ENCODE measurements at regions not wholly inside any gene's neighbourhood (a gene's known extent, or its start where the extent isn't known, plus 50 kb on each side); places are given as distances from the start of the nearest gene placed in this dataset.

GRCh38 chr10:59595593-59595992 lies 114.1 kb downstream of the SLC16A9 start:
- Histone ChIP-seq H3K4me3 (no peak overlapping the region), H3K4me2 (no peak overlapping the region), H3K9me3 (no peaks in the 10 kb centered on the region), H3K27ac (no peak overlapping the region), H3K4me1 (no peaks in the 10 kb centered on the region)
- 0% methylated on average over 1 of the region's 1 CpG for WGBS (ENCODE audit: missing lambda C conversion rate)
- ATAC-seq, result no peak
- ChIA-PET POLR2A (no interaction called here), CTCF (interaction anchor here (0.7 kb wide), 1 partner anchor 127 kb away, joined by 3 read pairs; no protein-coding TSS in a partner anchor)
- no peak for FAIRE-seq
- no peak for DNase-seq (ENCODE audit: low read depth in 1 of 2, low spot score in 1 of 2)
- no peak for TF ChIP-seq HOXA7 (CRISPR knock-in tag; IDR thresholded peaks at IDR 0.05)
- no peak for TF ChIP-seq E2F6 (IDR thresholded peaks at IDR 0.05; ENCODE audit: borderline replicate concordance, low read depth)
- no peak for TF ChIP-seq JUN (IDR thresholded peaks at IDR 0.05)
- TF ChIP-seq POLR2A (IDR thresholded peaks at IDR 0.05; ENCODE audit: low read length), result no peak
- TF ChIP-seq KDM5A (IDR thresholded peaks at IDR 0.05), result no peak
- no peak for TF ChIP-seq ESRRA (IDR thresholded peaks at IDR 0.05; ENCODE audit: borderline replicate concordance, low read length)
- no peak for TF ChIP-seq CHD4 (IDR thresholded peaks at IDR 0.05; ENCODE audit: borderline replicate concordance)
- no peak for TF ChIP-seq ZNF302 (CRISPR knock-in tag; IDR thresholded peaks at IDR 0.05)
- TF ChIP-seq RARB (CRISPR knock-in tag; IDR thresholded peaks at IDR 0.05), result no peak
- no peak for TF ChIP-seq HDAC2 (IDR thresholded peaks at IDR 0.05)

- CTCF ChIA-PET, result interaction anchor here (1.0 to 1.1 kb wide), 2 partner anchors 14 to 33 kb away, joined by 3 read pairs; no protein-coding TSS in a partner anchor
- no peak overlapping the region for H3K4me3 ChIP-seq
- no peaks in the 10 kb centered on the region for H3K9me3 ChIP-seq
- no peak overlapping the region for H3K27ac ChIP-seq
- no peaks in the 10 kb centered on the region for H3K4me1 ChIP-seq
- 10% methylated on average over 2 of the region's 2 CpGs for WGBS (ENCODE audit: missing lambda C conversion rate)
- no peak for FAIRE-seq
- H3K4me2 ChIP-seq, result no peak overlapping the region
- POLR2A ChIA-PET, result no interaction called here
- no peak for DNase-seq (ENCODE audit: low read depth in 1 of 2, low spot score in 1 of 2)
- TF ChIP-seq RAD21 (conservative IDR thresholded peaks at IDR 0.05 in 1 of 2, IDR thresholded peaks at IDR 0.05 in 1 of 2), result no peak
- TF ChIP-seq NR3C1 (IDR thresholded peaks at IDR 0.05), result no peak
- TF ChIP-seq HOXB13 (CRISPR knock-in tag; IDR thresholded peaks at IDR 0.05; ENCODE audit: low read depth), result no peak
- no peak for TF ChIP-seq MAZ (IDR thresholded peaks at IDR 0.05; ENCODE audit: borderline replicate concordance, low read depth, low read length)
- TF ChIP-seq ELK1 (IDR thresholded peaks at IDR 0.05; ENCODE audit: low read depth, low read length), result no peak
- TF ChIP-seq ZSCAN20 (CRISPR knock-in tag; IDR thresholded peaks at IDR 0.05), result no peak
- no peak for TF ChIP-seq CBX8 (IDR thresholded peaks at IDR 0.05)
- TF ChIP-seq HEYL (CRISPR knock-in tag; IDR thresholded peaks at IDR 0.05), result no peak
- TF ChIP-seq MYC (IDR thresholded peaks at IDR 0.05; ENCODE audit: borderline replicate concordance, low read length), result no peak
- TF ChIP-seq HMGXB4 (CRISPR knock-in tag; IDR thresholded peaks at IDR 0.05; ENCODE audit: borderline replicate concordance), result no peak
- no peak for TF ChIP-seq SREBF2 (IDR thresholded peaks at IDR 0.05)
- TF ChIP-seq SMC3 (IDR thresholded peaks at IDR 0.05), result no peak
- no peak for TF ChIP-seq BCL3 (IDR thresholded peaks at IDR 0.05)
- TF ChIP-seq MAFK (IDR thresholded peaks at IDR 0.05; ENCODE audit: partially characterized antibody), result no peak
- TF ChIP-seq FOSB (CRISPR knock-in tag; IDR thresholded peaks at IDR 0.05), result no peak
- ATAC-seq, result no peak
Observed at GRCh38 chr10:59593768-59594167, 115.9 kb downstream of the SLC16A9 start.
